Liver (tissue), 7 donors: ENCODE measurements at regions not wholly inside any gene's neighbourhood (a gene's known extent, or its start where the extent isn't known, plus 50 kb on each side); places are given as distances from the start of the nearest gene placed in this dataset.

ENCODE experiments used
- DNase-seq: peaks from one replicate; pipeline ENCODE4 v3.0.0-alpha.2; 2017; ENCODE audit warnings: low spot score
- H3K27ac ChIP-seq, 2 donors: one replicate each; pipeline ENCODE4 v1.7.0; 2013; ENCODE audit warnings: inconsistent platforms in 2 of 2, low read length in 2 of 2, control low read depth in 1 of 2, low read depth in 1 of 2, mild to moderate bottlenecking in 1 of 2
- H3K27me3 ChIP-seq, 4 donors: one replicate each; pipeline versions ENCODE4 v1.6.1 to v1.7.0; 2013; ENCODE audit warnings: low read length in 3 of 4, inconsistent platforms in 1 of 4, mild to moderate bottlenecking in 1 of 4, moderate library complexity in 1 of 4; ENCODE audit not compliant: control insufficient read depth in 4 of 4, insufficient read depth in 4 of 4
- H3K36me3 ChIP-seq, 4 donors: one replicate each; pipeline versions ENCODE4 v1.6.1 to v1.7.0; 2013; ENCODE audit warnings: low read length in 3 of 4, mild to moderate bottlenecking in 3 of 4, low read depth in 1 of 4, moderate library complexity in 1 of 4; ENCODE audit not compliant: control insufficient read depth in 4 of 4, insufficient read depth in 3 of 4
- H3K4me1 ChIP-seq, 4 donors: one replicate each; pipeline versions ENCODE4 v1.6.1 to v1.7.0; 2013; ENCODE audit warnings: low read length in 3 of 4, mild to moderate bottlenecking in 3 of 4, moderate library complexity in 1 of 4; ENCODE audit not compliant: control insufficient read depth in 4 of 4, insufficient read depth in 4 of 4
- H3K4me3 ChIP-seq, 3 donors: one replicate each; pipeline versions ENCODE4 v1.6.1 to v1.7.0; 2013; ENCODE audit warnings: low read length in 3 of 3, control low read depth in 1 of 3, low read depth in 1 of 3, mild to moderate bottlenecking in 1 of 3
- H3K9ac ChIP-seq, 2 donors: one replicate each; pipeline ENCODE4 v1.7.0; 2013; ENCODE audit warnings: low read length in 2 of 2, mild to moderate bottlenecking in 2 of 2, moderate library complexity in 2 of 2, control low read depth in 1 of 2, low read depth in 1 of 2
- H3K9me3 ChIP-seq, 4 donors: one replicate each; pipeline versions ENCODE4 v1.6.1 to v1.7.0; 2013; ENCODE audit warnings: low read length in 3 of 4; ENCODE audit not compliant: control insufficient read depth in 4 of 4
- EGR1 ChIP-seq, 2 donors: IDR thresholded peaks; 2 replicates each; pipeline ENCODE4 v1.6.1; 2016 to 2018; ENCODE audit warnings: antibody characterized with exemption in 2 of 2, low read depth in 2 of 2
- FOXA1 ChIP-seq: IDR thresholded peaks from 2 replicates; pipeline ENCODE4 v1.6.1; 2016; ENCODE audit warnings: antibody characterized with exemption
- GABPA ChIP-seq, 2 donors: IDR thresholded peaks in 1 of 2; conservative IDR thresholded peaks in 1 of 2; 2 replicates each; pipeline ENCODE4 v1.6.1; 2016; ENCODE audit warnings: antibody characterized with exemption in 2 of 2, mild to moderate bottlenecking in 1 of 2, moderate library complexity in 1 of 2
- HNF4A ChIP-seq, 2 donors: conservative IDR thresholded peaks; 2 replicates each; pipeline ENCODE4 v1.6.1; 2016; ENCODE audit warnings: antibody characterized with exemption in 2 of 2, mild to moderate bottlenecking in 2 of 2
- HNF4G ChIP-seq: IDR thresholded peaks from 2 replicates; pipeline ENCODE4 v1.6.1; 2016; ENCODE audit warnings: antibody characterized with exemption
- JUND ChIP-seq, 2 donors: IDR thresholded peaks; 2 replicates each; pipeline ENCODE4 v1.6.1; 2016; ENCODE audit warnings: antibody characterized with exemption in 2 of 2
- MAX ChIP-seq: IDR thresholded peaks from 2 replicates; pipeline ENCODE4 v1.6.1; 2016; ENCODE audit warnings: antibody characterized with exemption
- NR2F2 ChIP-seq: IDR thresholded peaks from 2 replicates; pipeline ENCODE4 v1.6.1; 2016; ENCODE audit warnings: antibody characterized with exemption
- RAD21 ChIP-seq, 2 donors: IDR thresholded peaks; 2 replicates each; pipeline ENCODE4 v1.6.1; 2016; ENCODE audit warnings: antibody characterized with exemption in 2 of 2, mild to moderate bottlenecking in 2 of 2
- REST ChIP-seq: IDR thresholded peaks from 2 replicates; pipeline ENCODE4 v1.6.1; 2016; ENCODE audit warnings: antibody characterized with exemption, mild to moderate bottlenecking
- RXRA ChIP-seq, 2 donors: IDR thresholded peaks; 2 replicates each; pipeline ENCODE4 v1.6.1; 2017 to 2018; ENCODE audit warnings: antibody characterized with exemption in 2 of 2, mild to moderate bottlenecking in 1 of 2
- SP1 ChIP-seq: IDR thresholded peaks from 2 replicates; pipeline ENCODE4 v1.6.1; 2018; ENCODE audit warnings: antibody characterized with exemption, mild to moderate bottlenecking
- TAF1 ChIP-seq: conservative IDR thresholded peaks from 2 replicates; pipeline ENCODE4 v1.6.1; 2016; ENCODE audit warnings: antibody characterized with exemption, mild to moderate bottlenecking
- YY1 ChIP-seq: IDR thresholded peaks from 2 replicates; pipeline ENCODE4 v1.6.1; 2016; ENCODE audit warnings: antibody characterized with exemption, mild to moderate bottlenecking
- ZBTB33 ChIP-seq: IDR thresholded peaks from 2 replicates; pipeline ENCODE4 v1.6.1; 2016; ENCODE audit warnings: antibody characterized with exemption
- WGBS: extraction: QIAGEN DNeasy Blood & Tissue Kit; methylation state at CpG from one replicate; pipeline ENCODE4 v1.1.7; 2013; 5-methylcytosine and 5-hydroxymethylcytosine counted together
- TF ChIP-seq, protein P1 (sequence below): IDR thresholded peaks from 2 replicates; pipeline ENCODE4 v1.6.1; 2016; ENCODE audit warnings: antibody characterized with exemption
- donor health status: healthy.
- donor health status: healthy.
- donor health status: healthy.
- donor health status: healthy.

GRCh38 chr2:172247203-172247602 lies 144.5 kb upstream of the DLX2 start:
- no peaks in the 10 kb centered on the region for H3K4me1 ChIP-seq
- no peak overlapping the region for H3K9ac ChIP-seq
- no peaks in the 10 kb centered on the region for H3K27me3 ChIP-seq
- DNase-seq, result no peak
- H3K4me3 ChIP-seq, result no peak overlapping the region
- TF ChIP-seq HNF4G (no peak), GABPA (IDR thresholded peaks at IDR 0.05 in 1 of 2, conservative IDR thresholded peaks at IDR 0.05 in 1 of 2) (no peak), NR2F2 (no peak), YY1 (no peak), RAD21 (IDR thresholded peaks at IDR 0.05) (no peak), JUND (IDR thresholded peaks at IDR 0.05) (no peak), SP1 (no peak), FOXA1 (no peak), MAX (no peak), RXRA (IDR thresholded peaks at IDR 0.05) (no peak), HNF4A (conservative IDR thresholded peaks at IDR 0.05) (no peak), ZBTB33 (no peak), EGR1 (IDR thresholded peaks at IDR 0.05; ENCODE audit: low read depth in 2 of 2) (no peak)
- no peak overlapping the region for H3K27ac ChIP-seq
- WGBS, result 97% methylated on average over 6 of the region's 6 CpGs
- H3K9me3 ChIP-seq, result no peaks in the 10 kb centered on the region
- H3K36me3 ChIP-seq, result no peaks in the 10 kb centered on the region

DNA sequence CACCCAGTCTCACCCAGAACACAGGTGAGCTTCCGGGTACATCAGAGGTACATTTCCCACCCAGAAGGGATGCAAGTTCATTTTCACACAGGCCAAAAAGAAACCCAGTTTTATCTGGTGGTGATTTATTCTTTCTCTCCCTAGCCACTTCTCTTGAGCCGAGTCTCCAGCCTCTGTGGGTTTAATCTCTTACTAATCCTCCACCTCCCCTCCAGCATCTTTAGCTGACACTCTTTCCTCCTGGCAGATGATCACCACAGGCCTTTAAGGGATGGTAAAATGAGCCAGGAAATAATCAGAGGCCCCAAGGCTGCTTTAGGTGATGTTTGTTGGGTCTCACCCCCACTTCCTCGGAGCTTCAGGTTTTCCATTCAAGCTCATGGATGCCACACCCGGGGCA lies 145.7 kb upstream of the DLX2 start:
- WGBS, result 84% methylated on average over 4 of the region's 4 CpGs
- H3K9ac ChIP-seq, result no peak overlapping the region
- TF ChIP-seq EGR1 (IDR thresholded peaks at IDR 0.05; ENCODE audit: low read depth in 2 of 2) (no peak), HNF4G (no peak), YY1 (no peak), MAX (no peak), RAD21 (IDR thresholded peaks at IDR 0.05) (no peak), JUND (IDR thresholded peaks at IDR 0.05) (no peak), NR2F2 (no peak), RXRA (IDR thresholded peaks at IDR 0.05) (no peak), SP1 (no peak), REST (no peak), TAF1 (no peak), GABPA (IDR thresholded peaks at IDR 0.05 in 1 of 2, conservative IDR thresholded peaks at IDR 0.05 in 1 of 2) (no peak), HNF4A (conservative IDR thresholded peaks at IDR 0.05) (no peak), ZBTB33 (no peak), FOXA1 (no peak)
- TF ChIP-seq, protein P1, sequence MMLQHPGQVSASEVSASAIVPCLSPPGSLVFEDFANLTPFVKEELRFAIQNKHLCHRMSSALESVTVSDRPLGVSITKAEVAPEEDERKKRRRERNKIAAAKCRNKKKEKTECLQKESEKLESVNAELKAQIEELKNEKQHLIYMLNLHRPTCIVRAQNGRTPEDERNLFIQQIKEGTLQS, result no peak
- no peak overlapping the region for H3K4me3 ChIP-seq
- H3K27ac ChIP-seq, result no peak overlapping the region
- H3K36me3 ChIP-seq, result no peaks in the 10 kb centered on the region
- H3K27me3 ChIP-seq, result no peaks in the 10 kb centered on the region
- no peaks in the 10 kb centered on the region for H3K9me3 ChIP-seq
- H3K4me1 ChIP-seq, result peaks cover 0 to 1% (median 0%) of the 10 kb centered on the region in 4 donors
- no peak for DNase-seq
